ENCODE measurements at regions not wholly inside any gene's neighbourhood (a gene's known extent, or its start where the extent isn't known, plus 50 kb on each side); places are given as distances from the start of the nearest gene placed in this dataset.

DNA sequence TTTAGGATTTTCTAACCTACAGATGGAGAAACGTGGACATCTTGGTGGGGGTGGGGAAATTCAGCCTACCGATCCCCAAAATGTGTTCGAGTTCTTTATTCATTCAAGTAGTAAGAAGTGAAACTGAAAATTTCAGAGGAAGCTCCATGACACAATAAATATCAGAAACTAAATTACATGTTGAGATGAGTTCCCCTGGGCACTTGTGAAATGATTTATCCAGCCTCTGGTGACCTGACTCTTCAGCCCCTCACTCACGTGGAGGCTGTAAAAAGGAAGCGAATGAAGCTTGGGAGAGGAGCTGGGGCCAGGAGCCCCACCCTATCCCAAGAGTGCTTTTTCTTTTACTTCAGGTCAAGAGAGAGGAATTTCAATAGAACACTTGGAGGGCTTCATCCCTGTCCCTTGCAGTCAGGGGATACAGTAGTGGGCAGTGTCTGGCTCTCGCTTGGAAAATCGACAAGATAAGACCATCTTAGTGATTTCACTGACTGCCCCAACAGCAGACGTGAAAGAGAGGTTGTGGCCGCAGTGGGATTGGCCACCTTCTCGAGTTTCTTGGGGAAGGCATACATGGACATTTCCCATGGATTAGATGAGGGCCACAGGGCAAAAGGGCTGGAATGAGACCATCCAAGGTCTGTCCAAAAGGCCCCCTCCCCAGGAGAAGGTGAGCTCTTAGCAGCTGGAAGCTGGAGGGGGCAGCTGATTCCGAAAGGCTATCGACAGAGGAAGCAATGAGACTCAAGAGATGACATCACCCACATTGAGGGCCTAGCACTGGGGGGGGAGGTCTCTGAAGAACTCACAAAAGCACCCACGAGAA is 76.8 kb upstream of the SH3PXD2B start:
- Histone ChIP-seq H3K4me3 (no peak overlapping the region), H3K27ac (no peak overlapping the region), H3K4me2 (peak overlapping the region; percentile 31), H4K20me1 (no peaks in the 10 kb centered on the region), H3K36me3 (no peaks in the 10 kb centered on the region), H3K9me3 (no peaks in the 10 kb centered on the region; the same call in 1 of the 2 replicates), H3K27me3 (no peaks in the 10 kb centered on the region), H3K9ac (no peak overlapping the region), H3K4me1 (peaks cover 24% of the 10 kb centered on the region)
- TF ChIP-seq Cebpa-rat (IDR thresholded peaks at IDR 0.05), result no peak

DNA sequence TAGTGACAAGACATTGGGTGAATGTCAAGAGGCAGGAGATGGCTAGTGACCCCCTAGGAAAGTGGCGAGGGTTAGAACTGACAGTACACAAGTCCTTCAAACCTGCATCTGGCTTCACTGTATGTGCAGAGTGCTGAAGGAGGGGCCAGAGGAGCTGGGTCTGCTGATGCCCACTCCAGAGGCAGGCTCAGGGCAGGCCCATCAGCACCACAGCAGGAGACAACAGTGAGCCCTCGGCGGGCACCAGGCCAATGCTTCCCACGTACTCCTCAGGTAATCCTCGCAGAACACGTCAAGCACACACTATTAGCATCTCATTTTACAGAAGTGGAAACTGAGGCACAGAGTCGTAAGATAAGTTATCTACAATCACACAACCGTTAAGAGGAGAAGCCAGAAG is 76.1 kb upstream of the SH3PXD2B start:
- Histone ChIP-seq H3K27ac (no peak overlapping the region), H3K4me2 (peak overlapping the region; percentile 31), H3K4me1 (peaks cover 24% of the 10 kb centered on the region), H3K4me3 (no peak overlapping the region), H3K27me3 (no peaks in the 10 kb centered on the region), H3K36me3 (no peaks in the 10 kb centered on the region), H3K9me3 (no peaks in the 10 kb centered on the region; the same call in 1 of the 2 replicates), H4K20me1 (no peaks in the 10 kb centered on the region), H3K9ac (no peak overlapping the region)
- no peak for TF ChIP-seq Cebpa-rat (IDR thresholded peaks at IDR 0.05)

DNA sequence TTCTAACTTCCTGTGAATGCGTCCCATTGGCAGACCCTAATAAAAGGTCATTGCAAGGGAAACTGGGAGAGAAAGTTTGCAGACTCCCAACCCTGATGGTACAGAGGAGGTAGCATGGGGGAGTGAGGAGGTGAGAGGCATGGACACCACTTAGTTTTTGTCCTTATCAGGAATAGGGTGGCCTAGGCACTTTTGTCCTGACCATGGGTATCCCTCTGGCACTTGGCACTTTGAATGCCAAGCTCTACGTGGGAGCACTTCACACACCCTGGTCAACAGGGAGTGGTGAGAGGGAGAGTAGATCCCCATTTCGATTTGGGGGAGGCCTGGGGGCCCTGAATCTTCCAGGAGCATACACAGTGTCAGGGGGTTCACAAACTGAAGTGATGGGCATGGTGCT is 75.6 kb upstream of the SH3PXD2B start:
- H3K4me1 ChIP-seq, result peaks cover 24% of the 10 kb centered on the region
- no peaks in the 10 kb centered on the region for H3K36me3 ChIP-seq
- no peaks in the 10 kb centered on the region; the same call in 1 of the 2 replicates for H3K9me3 ChIP-seq
- no peak for TF ChIP-seq Cebpa-rat (IDR thresholded peaks at IDR 0.05)
- H3K27me3 ChIP-seq, result no peaks in the 10 kb centered on the region
- no peak overlapping the region for H3K27ac ChIP-seq
- H4K20me1 ChIP-seq, result no peaks in the 10 kb centered on the region
- no peak overlapping the region for H3K9ac ChIP-seq
- H3K4me2 ChIP-seq, result no peak overlapping the region
- H3K4me3 ChIP-seq, result no peak overlapping the region

DNA sequence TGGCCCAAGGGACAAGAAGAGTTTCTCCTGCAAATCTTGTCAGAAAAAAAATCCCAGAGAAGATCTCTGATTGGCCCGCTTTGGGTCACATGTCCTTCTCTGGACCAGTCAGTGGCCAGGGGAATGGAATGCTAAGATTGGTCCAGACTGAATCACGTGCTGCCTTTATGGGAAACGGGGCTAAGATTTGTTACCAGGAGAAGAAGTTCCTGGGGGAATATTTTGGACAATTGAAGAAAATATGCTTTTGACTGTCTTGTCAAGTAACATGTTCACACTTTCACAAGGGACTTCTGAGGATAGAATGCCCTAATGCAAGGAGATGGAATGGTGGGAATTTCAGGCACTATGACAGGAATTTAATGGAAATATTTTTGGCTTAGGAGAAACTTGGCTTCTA is 74.1 kb upstream of the SH3PXD2B start:
- peaks cover 24% of the 10 kb centered on the region for H3K4me1 ChIP-seq
- H3K9ac ChIP-seq, result no peak overlapping the region
- H3K36me3 ChIP-seq, result no peaks in the 10 kb centered on the region
- peaks cover 1% of the 10 kb centered on the region for H3K9me3 ChIP-seq
- H4K20me1 ChIP-seq, result no peaks in the 10 kb centered on the region
- no peak overlapping the region for H3K4me2 ChIP-seq
- no peak for TF ChIP-seq Cebpa-rat (IDR thresholded peaks at IDR 0.05)
- no peak overlapping the region for H3K4me3 ChIP-seq
- H3K27me3 ChIP-seq, result no peaks in the 10 kb centered on the region
- no peak overlapping the region for H3K27ac ChIP-seq

DNA sequence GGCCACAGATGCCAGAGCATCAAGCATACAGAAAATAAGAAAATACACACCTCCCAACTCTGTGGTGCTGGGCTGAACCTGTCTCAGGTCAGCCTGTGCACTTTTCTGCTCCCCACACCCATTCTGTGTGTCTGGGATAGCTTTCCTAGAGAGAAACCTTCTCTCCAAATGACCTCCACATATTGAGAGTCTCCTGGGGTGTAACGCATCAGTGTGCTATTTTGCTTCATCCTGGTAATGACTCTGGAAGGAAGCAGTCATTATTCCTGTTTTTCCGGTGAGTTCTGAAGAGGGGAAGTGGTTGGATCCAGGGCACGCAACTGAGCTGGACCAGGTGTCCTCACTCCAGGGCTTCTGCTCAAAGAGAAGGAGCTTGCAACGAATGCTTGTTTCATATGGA is 73.2 kb upstream of the SH3PXD2B start:
- H3K36me3 ChIP-seq, result no peaks in the 10 kb centered on the region
- no peaks in the 10 kb centered on the region for H4K20me1 ChIP-seq
- H3K9ac ChIP-seq, result no peak overlapping the region
- peaks cover 24% of the 10 kb centered on the region for H3K4me1 ChIP-seq
- peaks cover 10% of the 10 kb centered on the region for H3K9me3 ChIP-seq
- no peak for TF ChIP-seq Cebpa-rat (IDR thresholded peaks at IDR 0.05)
- H3K27ac ChIP-seq, result no peak overlapping the region
- H3K4me3 ChIP-seq, result no peak overlapping the region
- no peaks in the 10 kb centered on the region for H3K27me3 ChIP-seq
- H3K4me2 ChIP-seq, result peak overlapping the region; percentile 26

DNA sequence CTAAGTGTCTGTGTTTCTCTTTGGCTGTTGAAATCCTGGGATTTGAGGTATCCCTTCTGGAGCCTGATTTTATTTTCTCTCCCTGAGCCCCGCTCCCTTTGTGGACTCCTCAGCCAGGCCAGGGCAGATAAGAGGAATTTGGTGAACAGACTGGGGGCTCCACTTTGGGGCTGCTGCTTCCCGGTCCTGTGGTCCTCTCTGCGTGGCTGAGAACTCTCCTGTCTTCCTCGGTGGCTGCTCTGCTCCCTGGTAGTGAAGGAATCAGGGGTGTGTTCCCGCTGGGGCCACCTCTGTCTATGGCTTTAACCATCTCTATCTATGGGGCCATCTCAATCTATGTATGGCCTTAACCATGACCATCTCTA is 71.7 kb upstream of the SH3PXD2B start:
- TF ChIP-seq Cebpa-rat (IDR thresholded peaks at IDR 0.05), result no peak
- Histone ChIP-seq H4K20me1 (no peaks in the 10 kb centered on the region), H3K9ac (no peak overlapping the region), H3K4me3 (no peak overlapping the region), H3K9me3 (peaks cover 24% of the 10 kb centered on the region), H3K27me3 (no peaks in the 10 kb centered on the region), H3K4me1 (peaks cover 17% of the 10 kb centered on the region), H3K36me3 (no peaks in the 10 kb centered on the region), H3K4me2 (no peak overlapping the region), H3K27ac (no peak overlapping the region)

DNA sequence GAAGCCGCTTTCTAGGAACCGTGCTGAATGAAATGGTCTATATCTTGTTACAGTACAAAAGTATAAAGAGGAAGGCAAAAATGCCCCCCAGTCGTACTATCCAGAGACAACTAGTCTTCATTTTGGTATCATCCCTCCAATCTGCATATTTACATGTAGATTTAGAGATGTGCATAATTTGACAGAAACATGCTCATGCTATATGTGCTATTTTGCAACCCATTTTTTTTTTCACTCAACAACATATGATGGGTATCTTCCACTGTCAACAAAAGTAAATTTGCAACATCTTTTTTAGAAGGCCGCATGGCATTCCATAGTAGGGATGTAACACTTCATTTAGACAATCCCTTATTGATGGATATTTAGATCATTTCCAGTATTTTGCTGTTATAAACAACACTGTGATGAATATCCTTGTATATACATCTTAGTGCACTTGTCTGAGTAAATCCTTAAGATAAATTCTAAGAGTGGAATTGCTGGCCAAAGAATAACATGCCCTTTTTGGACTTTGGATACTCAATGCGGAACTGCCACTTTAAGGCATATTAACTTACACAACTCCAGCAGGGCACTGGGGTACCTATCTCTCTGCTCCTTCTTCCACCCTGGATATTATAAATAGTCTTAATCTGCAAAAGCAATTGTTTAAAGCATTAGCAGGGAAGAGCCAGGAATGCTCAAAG is 71.1 kb upstream of the SH3PXD2B start:
- Histone ChIP-seq H3K27me3 (no peaks in the 10 kb centered on the region), H3K36me3 (no peaks in the 10 kb centered on the region), H3K9me3 (peaks cover 24% of the 10 kb centered on the region), H3K27ac (no peak overlapping the region), H3K4me2 (no peak overlapping the region), H3K4me1 (peaks cover 12% of the 10 kb centered on the region), H3K4me3 (no peak overlapping the region), H4K20me1 (no peaks in the 10 kb centered on the region), H3K9ac (no peak overlapping the region)
- no peak for TF ChIP-seq Cebpa-rat (IDR thresholded peaks at IDR 0.05)

DNA sequence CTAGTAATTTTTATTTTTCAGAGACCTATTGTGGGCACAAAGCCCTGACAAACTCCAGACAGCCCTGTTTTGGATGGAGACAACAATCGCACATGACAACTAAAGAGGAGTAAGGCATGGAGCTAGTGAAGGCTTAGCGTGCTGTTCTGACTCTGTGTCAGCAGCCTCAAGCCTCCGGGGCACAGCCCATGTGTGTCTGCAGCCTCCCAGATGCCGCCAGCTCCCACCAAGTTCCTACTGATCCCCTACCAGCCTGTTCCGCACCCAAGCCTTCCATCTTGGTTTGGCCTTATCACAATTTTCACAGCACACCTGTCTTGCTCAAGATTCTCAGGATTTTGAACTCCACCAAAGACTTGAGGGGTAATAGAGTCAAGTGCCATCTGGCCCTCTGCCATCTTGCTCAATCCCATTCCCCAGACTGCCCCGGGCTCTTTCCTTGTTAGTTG is 70.3 kb upstream of the SH3PXD2B start:
- no peak overlapping the region for H3K4me2 ChIP-seq
- H3K9me3 ChIP-seq, result peaks cover 24% of the 10 kb centered on the region
- no peaks in the 10 kb centered on the region for H4K20me1 ChIP-seq
- H3K36me3 ChIP-seq, result no peaks in the 10 kb centered on the region
- H3K4me3 ChIP-seq, result no peak overlapping the region
- no peak overlapping the region for H3K9ac ChIP-seq
- no peaks in the 10 kb centered on the region for H3K27me3 ChIP-seq
- H3K4me1 ChIP-seq, result peaks cover 10% of the 10 kb centered on the region
- H3K27ac ChIP-seq, result no peak overlapping the region
- no peak for TF ChIP-seq Cebpa-rat (IDR thresholded peaks at IDR 0.05)

DNA sequence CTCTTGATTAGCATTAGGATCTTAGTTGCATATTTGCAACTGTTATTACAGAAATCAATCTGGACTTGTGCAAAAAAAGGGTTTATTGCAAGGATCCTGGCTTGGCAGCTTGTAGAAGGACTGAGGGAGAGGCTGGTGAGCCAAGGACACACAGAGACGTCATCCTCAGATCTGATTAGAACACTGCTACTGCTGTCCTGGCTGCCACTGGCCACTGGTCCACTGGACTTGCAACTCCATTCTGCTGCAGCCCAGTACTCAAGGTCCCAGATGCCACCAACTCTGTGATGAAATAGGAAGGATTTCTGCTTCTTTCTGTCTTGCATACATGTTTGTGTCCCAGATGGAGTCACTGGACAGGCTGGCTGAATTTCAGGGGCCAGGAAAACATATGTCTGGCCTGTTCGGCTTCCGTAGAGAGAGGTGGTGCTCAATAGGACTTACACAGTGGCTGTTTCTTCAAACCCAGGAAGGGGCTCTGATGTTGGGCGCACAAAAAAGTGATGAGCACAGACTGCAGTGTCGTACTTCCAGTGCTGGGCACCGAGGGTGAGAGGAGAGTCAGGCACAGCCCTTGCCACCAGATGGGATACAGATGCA is 68.9 kb upstream of the SH3PXD2B start:
- Histone ChIP-seq H3K9ac (no peak overlapping the region), H3K27ac (no peak overlapping the region), H3K4me1 (peaks cover 10% of the 10 kb centered on the region), H4K20me1 (no peaks in the 10 kb centered on the region), H3K27me3 (no peaks in the 10 kb centered on the region), H3K36me3 (no peaks in the 10 kb centered on the region), H3K4me3 (no peak overlapping the region), H3K4me2 (no peak overlapping the region), H3K9me3 (peaks cover 24% of the 10 kb centered on the region)
- no peak for TF ChIP-seq Cebpa-rat (IDR thresholded peaks at IDR 0.05)

All from BLaER1 (cell line).